ENCODE measurements at regions not wholly inside any gene's neighbourhood (a gene's known extent, or its start where the extent isn't known, plus 50 kb on each side); places are given as distances from the start of the nearest gene placed in this dataset.

DNA sequence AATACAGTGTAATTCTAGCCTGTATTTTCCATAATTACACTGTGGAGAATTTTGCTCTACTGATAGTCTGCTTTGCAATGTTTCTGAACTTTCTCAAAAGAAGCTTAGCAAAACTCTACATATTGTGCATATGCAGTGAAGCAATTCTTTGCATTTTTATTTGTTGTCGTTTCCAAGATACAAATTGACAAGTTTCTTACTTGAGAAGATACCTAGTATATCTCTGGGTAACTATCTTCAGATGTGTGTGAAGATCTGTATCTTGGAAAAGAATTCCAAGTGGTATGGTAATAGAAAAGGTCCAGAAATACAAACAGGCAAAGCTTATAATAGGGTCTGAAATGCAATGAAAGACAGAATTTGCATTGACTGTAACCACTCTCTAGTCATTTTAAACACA is 1119.8 kb upstream of the INTU start:
- TF ChIP-seq, protein P1, sequence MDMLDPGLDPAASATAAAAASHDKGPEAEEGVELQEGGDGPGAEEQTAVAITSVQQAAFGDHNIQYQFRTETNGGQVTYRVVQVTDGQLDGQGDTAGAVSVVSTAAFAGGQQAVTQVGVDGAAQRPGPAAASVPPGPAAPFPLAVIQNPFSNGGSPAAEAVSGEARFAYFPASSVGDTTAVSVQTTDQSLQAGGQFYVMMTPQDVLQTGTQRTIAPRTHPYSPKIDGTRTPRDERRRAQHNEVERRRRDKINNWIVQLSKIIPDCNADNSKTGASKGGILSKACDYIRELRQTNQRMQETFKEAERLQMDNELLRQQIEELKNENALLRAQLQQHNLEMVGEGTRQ (CRISPR knock-in tag; IDR thresholded peaks at IDR 0.05) = no peak
- TF ChIP-seq MAX (CRISPR knock-in tag; IDR thresholded peaks at IDR 0.05) (no peak), CTCF (IDR thresholded peaks at IDR 0.05) (no peak), E2F1 (CRISPR knock-in tag; IDR thresholded peaks at IDR 0.05) (no peak), ETV6 (CRISPR knock-in tag; IDR thresholded peaks at IDR 0.05) (no peak), JUN (CRISPR knock-in tag; IDR thresholded peaks at IDR 0.05) (no peak), RELA (CRISPR knock-in tag; IDR thresholded peaks at IDR 0.05; ENCODE audit: borderline replicate concordance) (no peak), ESRRA (CRISPR knock-in tag; IDR thresholded peaks at IDR 0.05; ENCODE audit: borderline replicate concordance) (no peak)
- TF ChIP-seq, protein P2, sequence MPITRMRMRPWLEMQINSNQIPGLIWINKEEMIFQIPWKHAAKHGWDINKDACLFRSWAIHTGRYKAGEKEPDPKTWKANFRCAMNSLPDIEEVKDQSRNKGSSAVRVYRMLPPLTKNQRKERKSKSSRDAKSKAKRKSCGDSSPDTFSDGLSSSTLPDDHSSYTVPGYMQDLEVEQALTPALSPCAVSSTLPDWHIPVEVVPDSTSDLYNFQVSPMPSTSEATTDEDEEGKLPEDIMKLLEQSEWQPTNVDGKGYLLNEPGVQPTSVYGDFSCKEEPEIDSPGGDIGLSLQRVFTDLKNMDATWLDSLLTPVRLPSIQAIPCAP (CRISPR knock-in tag; IDR thresholded peaks at IDR 0.05) = no peak
- TF ChIP-seq, protein P3, sequence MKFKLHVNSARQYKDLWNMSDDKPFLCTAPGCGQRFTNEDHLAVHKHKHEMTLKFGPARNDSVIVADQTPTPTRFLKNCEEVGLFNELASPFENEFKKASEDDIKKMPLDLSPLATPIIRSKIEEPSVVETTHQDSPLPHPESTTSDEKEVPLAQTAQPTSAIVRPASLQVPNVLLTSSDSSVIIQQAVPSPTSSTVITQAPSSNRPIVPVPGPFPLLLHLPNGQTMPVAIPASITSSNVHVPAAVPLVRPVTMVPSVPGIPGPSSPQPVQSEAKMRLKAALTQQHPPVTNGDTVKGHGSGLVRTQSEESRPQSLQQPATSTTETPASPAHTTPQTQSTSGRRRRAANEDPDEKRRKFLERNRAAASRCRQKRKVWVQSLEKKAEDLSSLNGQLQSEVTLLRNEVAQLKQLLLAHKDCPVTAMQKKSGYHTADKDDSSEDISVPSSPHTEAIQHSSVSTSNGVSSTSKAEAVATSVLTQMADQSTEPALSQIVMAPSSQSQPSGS (CRISPR knock-in tag; IDR thresholded peaks at IDR 0.05; ENCODE audit: borderline replicate concordance, low read depth) = no peak
